Stimulated activated CD8-positive, alpha-beta memory T cell treated with anti-CD3 and anti-CD28 coated beads, Interleukin-7, amount 100 ng/mL, for 48 hours (primary cell): ENCODE measurements at regions not wholly inside any gene's neighbourhood (a gene's known extent, or its start where the extent isn't known, plus 50 kb on each side); places are given as distances from the start of the nearest gene placed in this dataset.

ENCODE experiments used
- DNase-seq, 2 donors: peaks; one replicate each; pipeline ENCODE4 v3.0.0-alpha.2; 2020; ENCODE audit warnings: low read depth in 1 of 2; ENCODE audit errors: extremely low read depth in 1 of 2

- no peak for DNase-seq
Observed at GRCh38 chr3:159829056-159829455, 159.6 kb upstream of the IL12A start.

GRCh38 chr3:159829539-159830227 lies 159.0 kb upstream of the IL12A start:
- no peak for DNase-seq

GRCh38 chr3:159830523-159831154 lies 158.0 kb upstream of the IL12A start:
- DNase-seq = no peak

- DNase-seq = no peak
Observed at GRCh38 chr3:159831466-159831865, 157.2 kb upstream of the IL12A start.

- DNase-seq = no peak
Observed at GRCh38 chr3:159832024-159832423, 156.6 kb upstream of the IL12A start.

GRCh38 chr3:159835126-159835525 lies 153.5 kb upstream of the IL12A start:
- no peak for DNase-seq

GRCh38 chr3:159837725-159838124 lies 150.9 kb upstream of the IL12A start:
- DNase-seq = no peak

GRCh38 chr3:159838938-159839337 lies 149.7 kb upstream of the IL12A start:
- DNase-seq = no peak

GRCh38 chr3:159839561-159840379 lies 148.9 kb upstream of the IL12A start, which contains the start of gene SCHIP1:
Gene SCHIP1 (plus strand): TSS chr3:159839861.
- no peak for DNase-seq

- DNase-seq = no peak
Observed at GRCh38 chr3:159840703-159841299, 147.8 kb upstream of the IL12A start.

GRCh38 chr3:159841766-159842165 lies 146.9 kb upstream of the IL12A start:
- DNase-seq = no peak

GRCh38 chr3:159843840-159844730 lies 144.6 kb upstream of the IL12A start:
- no peak for DNase-seq

GRCh38 chr3:159844801-159845261 lies 143.8 kb upstream of the IL12A start:
- no peak for DNase-seq

- no peak for DNase-seq
Observed at GRCh38 chr3:159845737-159846136, 142.9 kb upstream of the IL12A start.

- no peak for DNase-seq
Observed at GRCh38 chr3:159846255-159846654, 142.4 kb upstream of the IL12A start.

- no peak for DNase-seq
Observed at GRCh38 chr3:159848348-159849118, 140.1 kb upstream of the IL12A start.

- DNase-seq = no peak
Observed at GRCh38 chr3:159850481-159850880, 138.2 kb upstream of the IL12A start.

- DNase-seq = no peak
Observed at GRCh38 chr3:159852266-159852665, 136.4 kb upstream of the IL12A start.

GRCh38 chr3:159852821-159853505 lies 135.7 kb upstream of the IL12A start:
- no peak for DNase-seq
